CD14-positive monocyte (primary cell): ENCODE measurements at regions not wholly inside any gene's neighbourhood (a gene's known extent, or its start where the extent isn't known, plus 50 kb on each side); places are given as distances from the start of the nearest gene placed in this dataset.

Source experiments
- DNase-seq, 3 donors: peaks; one replicate each; pipeline ENCODE4 v3.0.0-alpha.2; 2011 to 2022
- H2AFZ ChIP-seq: 2 replicates; pipeline ENCODE4 v1.6.0; 2012; ENCODE audit warnings: mild to moderate bottlenecking, low read depth, low read length, inconsistent platforms; ENCODE audit not compliant: insufficient read depth, poor library complexity, severe bottlenecking
- H3K27ac ChIP-seq, 2 donors: 1 replicate in 1 of 2; 2 replicates in 1 of 2; pipeline ENCODE4 v1.5.1; 2012 to 2013; ENCODE audit warnings: low read length in 2 of 2, control low read depth in 1 of 2, inconsistent platforms in 1 of 2, low read depth in 1 of 2, mild to moderate bottlenecking in 1 of 2
- H3K27me3 ChIP-seq, 2 donors: one replicate each; pipeline versions ENCODE4 v1.6.0 to v1.6.1; 2011 to 2013; ENCODE audit warnings: low read length in 2 of 2; ENCODE audit not compliant: control insufficient read depth in 2 of 2, insufficient read depth in 2 of 2
- H3K36me3 ChIP-seq, 2 donors: replicated peaks in 1 of 2; 1 replicate in 1 of 2; 2 replicates in 1 of 2; pipeline versions ENCODE4 v1.5.1 to v1.6.1; 2012 to 2013; ENCODE audit warnings: low read length in 2 of 2, control low read depth in 1 of 2, inconsistent platforms in 1 of 2, mild to moderate bottlenecking in 1 of 2; ENCODE audit not compliant: insufficient read depth in 2 of 2, control insufficient read depth in 1 of 2
- H3K4me1 ChIP-seq, 2 donors: 1 replicate in 1 of 2; 2 replicates in 1 of 2; pipeline versions ENCODE4 v1.5.1 to v1.6.1; 2012 to 2013; ENCODE audit warnings: low read length in 2 of 2, control low read depth in 1 of 2, inconsistent platforms in 1 of 2, mild to moderate bottlenecking in 1 of 2, moderate library complexity in 1 of 2; ENCODE audit not compliant: insufficient read depth in 2 of 2, control insufficient read depth in 1 of 2
- H3K4me2 ChIP-seq: replicated peaks from 2 replicates; pipeline ENCODE3; 2012; ENCODE audit warnings: low read length, moderate library complexity, mild to moderate bottlenecking; ENCODE audit not compliant: poor library complexity, severe bottlenecking; ENCODE audit errors: extremely low read depth
- H3K4me3 ChIP-seq, 3 experiments: fragments of 200-600 bp in 1 of 3; sonication (generic) in 1 of 3; replicated peaks in 1 of 3; 1 replicate in 2 of 3; 2 replicates in 1 of 3; pipeline ENCODE4 v1.5.1; 2011 to 2013; ENCODE audit warnings: low read length in 3 of 3, mild to moderate bottlenecking in 3 of 3, control low read depth in 2 of 3, low read depth in 2 of 3, inconsistent platforms in 1 of 3, moderate library complexity in 1 of 3
- H3K79me2 ChIP-seq: 2 replicates; pipeline ENCODE4 v1.6.0; 2012; ENCODE audit warnings: mild to moderate bottlenecking, control low read depth, inconsistent platforms, low read length, moderate library complexity; ENCODE audit not compliant: insufficient read depth
- H3K9ac ChIP-seq: 2 replicates; pipeline ENCODE4 v1.6.0; 2017; ENCODE audit warnings: low read length, mild to moderate bottlenecking; ENCODE audit not compliant: insufficient read depth, poor library complexity, severe bottlenecking
- H3K9me3 ChIP-seq, 2 donors: replicated peaks in 1 of 2; 1 replicate in 1 of 2; 2 replicates in 1 of 2; pipeline versions ENCODE4 v1.5.1 to v1.6.1; 2012 to 2013; ENCODE audit warnings: low read length in 2 of 2, control low read depth in 1 of 2; ENCODE audit not compliant: control insufficient read depth in 1 of 2, insufficient read depth in 1 of 2
- H4K20me1 ChIP-seq: 2 replicates; pipeline ENCODE4 v1.6.0; 2012; ENCODE audit warnings: mild to moderate bottlenecking, low read length, control low read depth, moderate library complexity; ENCODE audit not compliant: insufficient read depth
- H3K27ac Mint-ChIP-seq, 7 donors: one replicate each; pipeline ENCODE4 v1.8.0; 2020; ENCODE audit warnings: mild to moderate bottlenecking in 7 of 7, mixed read lengths in 7 of 7, moderate library complexity in 6 of 7, inconsistent platforms in 2 of 7
- H3K27me3 Mint-ChIP-seq, 3 donors: one replicate each; pipeline ENCODE4 v1.8.0; 2021 to 2022; ENCODE audit warnings: low read depth in 3 of 3, mild to moderate bottlenecking in 3 of 3, mixed read lengths in 3 of 3, moderate library complexity in 3 of 3, inconsistent platforms in 1 of 3
- H3K36me3 Mint-ChIP-seq, 2 donors: one replicate each; pipeline ENCODE4 v1.8.0; 2020; ENCODE audit warnings: mixed read lengths in 2 of 2, inconsistent platforms in 1 of 2, mild to moderate bottlenecking in 1 of 2
- H3K4me1 Mint-ChIP-seq: one replicate; pipeline ENCODE4 v1.8.0; 2020; ENCODE audit warnings: mild to moderate bottlenecking, mixed read lengths
- H3K4me3 Mint-ChIP-seq, 2 donors: one replicate each; pipeline ENCODE4 v1.8.0; 2020; ENCODE audit warnings: mild to moderate bottlenecking in 2 of 2, mixed read lengths in 2 of 2, moderate library complexity in 1 of 2
- H3K9me3 Mint-ChIP-seq, 7 donors: one replicate each; pipeline ENCODE4 v1.8.0; 2020 to 2022; ENCODE audit warnings: mixed read lengths in 7 of 7, mild to moderate bottlenecking in 6 of 7, moderate library complexity in 6 of 7, inconsistent platforms in 2 of 7
- CTCF ChIP-seq: fragments of 200-600 bp; IDR thresholded peaks from one replicate; pipeline ENCODE4 v1.8.0; 2022; ENCODE audit warnings: antibody characterized with exemption, mild to moderate bottlenecking
- WGBS: methylation state at CpG from one replicate; pipeline ENCODE4 v1.1.5; 2013; ENCODE audit warnings: missing lambda C conversion rate; ENCODE audit not compliant: insufficient coverage; 5-methylcytosine and 5-hydroxymethylcytosine counted together
- intact Hi-C, 2 donors: fragments of 100-400 bp; cut with micrococcal nuclease; formaldehyde crosslinking; loops; one replicate each; pipeline versions ENCODE4 v1.15.0 to v1.15.1; 2023

GRCh38 chr19:31504221-31504620, 155.0 kb upstream of the TSHZ3 start:
- 82% methylated on average over 2 of the region's 2 CpGs for WGBS

GRCh38 chr19:31505596-31505910, 156.3 kb upstream of the TSHZ3 start:
- H3K4me2 ChIP-seq, result no peak overlapping the region
- no peak overlapping the region for H3K9ac ChIP-seq
- no peaks in the 10 kb centered on the region for H3K9me3 ChIP-seq
- TF ChIP-seq CTCF, result no peak
- Mint-ChIP-seq H3K9me3 (peaks cover 0 to 6% (median 3%) of the 10 kb centered on the region in 7 donors), H3K36me3 (no peaks in the 10 kb centered on the region), H3K27ac (no peak overlapping the region), H3K27me3 (peaks cover 0 to 4% (median 0%) of the 10 kb centered on the region in 3 donors), H3K4me1 (no peaks in the 10 kb centered on the region), H3K4me3 (no peak overlapping the region)
- H3K27me3 ChIP-seq, result no peaks in the 10 kb centered on the region
- no peaks in the 10 kb centered on the region for H3K36me3 ChIP-seq
- no peak overlapping the region for H2AFZ ChIP-seq
- no peak for DNase-seq
- no peak overlapping the region for H3K4me3 ChIP-seq
- 95% methylated on average over 4 of the region's 6 CpGs for WGBS
- no peaks in the 10 kb centered on the region for H4K20me1 ChIP-seq
- H3K27ac ChIP-seq, result no peak overlapping the region
- no peaks in the 10 kb centered on the region for H3K79me2 ChIP-seq
- no peaks in the 10 kb centered on the region for H3K4me1 ChIP-seq
- intact Hi-C loops, result no loop called here

More at GRCh38 chr19:31504221-31504620, 155.0 kb upstream of the TSHZ3 start:
- Mint-ChIP-seq H3K4me1 (no peaks in the 10 kb centered on the region), H3K27me3 (peaks cover 0 to 4% (median 0%) of the 10 kb centered on the region in 3 donors), H3K36me3 (no peaks in the 10 kb centered on the region), H3K27ac (no peak overlapping the region), H3K9me3 (peaks cover 0 to 4% (median 3%) of the 10 kb centered on the region in 7 donors), H3K4me3 (no peak overlapping the region)
- TF ChIP-seq CTCF, result no peak
- Histone ChIP-seq H2AFZ (no peak overlapping the region), H3K4me2 (no peak overlapping the region), H3K36me3 (no peaks in the 10 kb centered on the region), H3K9me3 (no peaks in the 10 kb centered on the region), H3K27me3 (no peaks in the 10 kb centered on the region), H3K9ac (no peak overlapping the region), H3K79me2 (no peaks in the 10 kb centered on the region), H3K4me1 (no peaks in the 10 kb centered on the region), H4K20me1 (no peaks in the 10 kb centered on the region), H3K27ac (no peak overlapping the region), H3K4me3 (no peak overlapping the region)
- intact Hi-C loops, result no loop called here
- no peak for DNase-seq
